ENCODE measurements at regions not wholly inside any gene's neighbourhood (a gene's known extent, or its start where the extent isn't known, plus 50 kb on each side); places are given as distances from the start of the nearest gene placed in this dataset.

- TF ChIP-seq CTCF (IDR thresholded peaks at IDR 0.05) (no peak), POLR2A (IDR thresholded peaks at IDR 0.05) (no peak)
These were observed 353.8 kb upstream of the SPRED2 start for GRCh38 chr2:65786007-65786717.
